Neutrophil (primary cell): ENCODE measurements at regions not wholly inside any gene's neighbourhood (a gene's known extent, or its start where the extent isn't known, plus 50 kb on each side); places are given as distances from the start of the nearest gene placed in this dataset.

ENCODE experiments used
- H3K27ac ChIP-seq: fragments of 200-600 bp; sonication (generic); 2 replicates; pipeline ENCODE4 v1.5.1; 2016; ENCODE audit warnings: mild to moderate bottlenecking, moderate library complexity
- H3K27me3 ChIP-seq: fragments of 200-600 bp; sonication (generic); 2 replicates; pipeline ENCODE4 v1.6.0; 2016; ENCODE audit warnings: mild to moderate bottlenecking
- H3K36me3 ChIP-seq: fragments of 200-600 bp; sonication (generic); 2 replicates; pipeline ENCODE4 v1.5.1; 2017
- H3K4me1 ChIP-seq, 2 experiments: fragments of 200-600 bp in 1 of 2; sonication (generic) in 1 of 2; 1 replicate in 1 of 2; 2 replicates in 1 of 2; pipeline versions ENCODE4 v1.5.1 to v1.6.1; 2013 to 2016; ENCODE audit warnings: low read depth in 1 of 2, low read length in 1 of 2, mild to moderate bottlenecking in 1 of 2, moderate library complexity in 1 of 2; ENCODE audit not compliant: control insufficient read depth in 1 of 2, insufficient read depth in 1 of 2
- H3K4me3 ChIP-seq, 2 experiments: fragments of 200-600 bp in 1 of 2; sonication (generic) in 1 of 2; 1 replicate in 1 of 2; 2 replicates in 1 of 2; pipeline ENCODE4 v1.5.1; 2013 to 2016; ENCODE audit warnings: low read depth in 1 of 2, low read length in 1 of 2, mild to moderate bottlenecking in 1 of 2, moderate library complexity in 1 of 2
- H3K9me3 ChIP-seq: fragments of 200-600 bp; sonication (generic); 2 replicates; pipeline ENCODE4 v1.5.1; 2016
- TF ChIP-seq, protein P1 (sequence below): fragments of 200-600 bp; sonication (generic); IDR thresholded peaks from 2 replicates; pipeline ENCODE4 v1.5.1; 2016; ENCODE audit warnings: antibody characterized with exemption

GRCh38 chr22:47549741-47550340 lies 787.4 kb downstream of the TBC1D22A start:
- Histone ChIP-seq H3K4me1 (no peaks in the 10 kb centered on the region), H3K36me3 (no peaks in the 10 kb centered on the region), H3K27me3 (no peaks in the 10 kb centered on the region), H3K9me3 (no peaks in the 10 kb centered on the region), H3K27ac (no peak overlapping the region), H3K4me3 (no peak overlapping the region)
- TF ChIP-seq, protein P1, sequence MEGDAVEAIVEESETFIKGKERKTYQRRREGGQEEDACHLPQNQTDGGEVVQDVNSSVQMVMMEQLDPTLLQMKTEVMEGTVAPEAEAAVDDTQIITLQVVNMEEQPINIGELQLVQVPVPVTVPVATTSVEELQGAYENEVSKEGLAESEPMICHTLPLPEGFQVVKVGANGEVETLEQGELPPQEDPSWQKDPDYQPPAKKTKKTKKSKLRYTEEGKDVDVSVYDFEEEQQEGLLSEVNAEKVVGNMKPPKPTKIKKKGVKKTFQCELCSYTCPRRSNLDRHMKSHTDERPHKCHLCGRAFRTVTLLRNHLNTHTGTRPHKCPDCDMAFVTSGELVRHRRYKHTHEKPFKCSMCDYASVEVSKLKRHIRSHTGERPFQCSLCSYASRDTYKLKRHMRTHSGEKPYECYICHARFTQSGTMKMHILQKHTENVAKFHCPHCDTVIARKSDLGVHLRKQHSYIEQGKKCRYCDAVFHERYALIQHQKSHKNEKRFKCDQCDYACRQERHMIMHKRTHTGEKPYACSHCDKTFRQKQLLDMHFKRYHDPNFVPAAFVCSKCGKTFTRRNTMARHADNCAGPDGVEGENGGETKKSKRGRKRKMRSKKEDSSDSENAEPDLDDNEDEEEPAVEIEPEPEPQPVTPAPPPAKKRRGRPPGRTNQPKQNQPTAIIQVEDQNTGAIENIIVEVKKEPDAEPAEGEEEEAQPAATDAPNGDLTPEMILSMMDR: no peak

DNA sequence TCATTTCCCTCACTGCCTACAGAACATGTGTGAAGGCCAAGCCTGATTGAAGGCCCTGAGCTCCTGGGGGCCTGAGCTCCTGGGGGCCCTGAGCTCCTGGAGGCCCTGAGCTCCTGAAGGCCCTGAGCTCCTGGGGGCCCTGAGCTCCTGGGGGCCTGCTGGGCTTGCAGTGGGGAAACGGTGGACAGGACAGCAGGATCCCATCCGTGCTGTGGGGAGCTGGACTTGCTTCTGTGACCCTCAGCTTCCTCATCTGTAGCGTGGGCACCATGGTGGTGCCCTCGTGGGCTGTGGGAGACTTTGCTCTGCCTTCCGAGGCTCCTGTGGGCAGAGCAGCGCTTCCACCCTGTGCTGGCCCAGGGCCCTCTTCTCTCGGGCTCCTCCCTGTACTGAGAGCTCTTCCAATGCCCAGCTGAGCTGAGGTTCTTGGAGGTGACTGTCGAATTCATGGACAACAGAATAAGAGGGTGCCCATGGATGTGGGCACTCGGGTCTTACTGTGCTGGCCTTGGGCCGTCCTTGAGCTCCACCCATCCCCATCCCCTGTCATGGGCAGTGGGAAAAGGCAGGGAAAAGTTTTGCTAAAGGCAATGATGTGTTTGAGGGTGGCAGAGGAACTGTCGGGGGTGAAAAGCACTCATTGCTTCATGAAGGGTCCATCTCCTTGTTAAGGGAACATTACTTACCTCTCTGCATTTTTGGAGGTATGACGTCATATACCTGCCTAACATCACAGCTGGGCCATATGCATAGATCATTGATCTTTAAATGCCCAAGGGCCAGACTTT lies 786.7 kb downstream of the TBC1D22A start:
- H3K36me3 ChIP-seq: no peaks in the 10 kb centered on the region
- TF ChIP-seq, protein P1: no peak
- H3K9me3 ChIP-seq: no peaks in the 10 kb centered on the region
- H3K4me3 ChIP-seq: no peak overlapping the region
- H3K27me3 ChIP-seq: no peaks in the 10 kb centered on the region
- H3K4me1 ChIP-seq: no peaks in the 10 kb centered on the region
- H3K27ac ChIP-seq: no peak overlapping the region

DNA sequence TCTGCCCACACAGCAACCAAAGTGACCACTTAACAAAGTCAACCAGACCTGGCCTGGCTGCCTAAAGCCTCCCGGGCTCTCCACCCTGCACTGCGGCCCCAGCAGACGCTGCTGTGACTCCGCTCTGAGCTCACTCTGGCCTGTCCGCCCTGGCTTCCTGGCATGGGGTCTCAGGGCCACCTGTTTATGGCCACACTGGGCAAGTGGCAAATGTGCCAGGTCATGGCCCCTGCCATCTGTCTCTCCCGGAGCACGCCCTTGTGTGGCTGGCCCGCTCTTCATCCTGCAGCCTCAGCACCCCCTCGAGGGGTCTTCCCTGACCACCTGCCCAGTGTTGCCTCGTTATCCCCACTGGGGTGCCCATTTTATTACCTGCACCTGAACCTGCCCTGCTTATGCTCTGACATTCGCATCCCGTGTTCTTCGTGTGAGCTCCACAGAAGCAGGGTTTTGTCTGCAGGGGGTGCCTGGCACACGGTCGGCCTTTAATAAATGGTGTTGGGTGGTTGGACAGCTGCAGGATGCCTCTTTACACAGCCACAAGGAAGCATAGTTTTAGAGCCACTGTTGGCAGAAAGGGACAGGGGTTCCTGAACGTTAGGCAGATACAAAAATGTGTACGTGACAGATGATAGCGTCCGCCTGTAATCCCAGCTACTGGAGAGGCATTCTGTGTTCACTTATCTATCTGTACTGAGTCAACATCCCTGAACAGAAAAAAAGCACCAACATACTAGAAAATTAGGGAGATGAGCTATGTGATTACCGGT lies 785.6 kb downstream of the TBC1D22A start:
- H3K27me3 ChIP-seq: no peaks in the 10 kb centered on the region
- H3K4me3 ChIP-seq: no peak overlapping the region
- no peaks in the 10 kb centered on the region for H3K4me1 ChIP-seq
- no peak overlapping the region for H3K27ac ChIP-seq
- TF ChIP-seq, protein P1: no peak
- H3K36me3 ChIP-seq: no peaks in the 10 kb centered on the region
- no peaks in the 10 kb centered on the region for H3K9me3 ChIP-seq

- Histone ChIP-seq H3K4me1 (no peaks in the 10 kb centered on the region), H3K36me3 (no peaks in the 10 kb centered on the region), H3K27me3 (no peaks in the 10 kb centered on the region), H3K9me3 (no peaks in the 10 kb centered on the region), H3K27ac (no peak overlapping the region), H3K4me3 (no peak overlapping the region)
- TF ChIP-seq, protein P1: no peak
Measured at GRCh38 chr22:47547239-47547661, 784.8 kb downstream of the TBC1D22A start.

DNA sequence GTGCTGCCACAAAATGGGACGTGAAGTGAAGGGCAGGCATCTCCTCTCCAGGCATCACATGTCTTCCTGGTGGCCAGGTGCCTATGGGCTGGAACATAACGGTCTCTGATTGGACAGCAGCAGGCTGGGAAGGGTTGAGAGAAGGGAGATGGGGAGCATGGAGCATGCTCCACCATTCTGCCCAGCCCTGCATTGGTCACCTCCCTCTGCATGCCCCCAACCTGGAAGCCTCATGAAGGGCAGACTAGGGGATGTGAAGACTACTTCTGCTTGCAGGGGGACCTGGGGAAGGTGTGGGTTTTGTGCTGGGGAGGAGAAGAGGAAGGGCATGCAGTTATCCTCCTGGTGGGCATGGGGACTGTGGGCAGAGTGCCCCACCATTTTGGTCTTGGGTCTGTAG lies 782.2 kb downstream of the TBC1D22A start:
- Histone ChIP-seq H3K9me3 (no peaks in the 10 kb centered on the region), H3K27me3 (no peaks in the 10 kb centered on the region), H3K27ac (no peak overlapping the region), H3K36me3 (no peaks in the 10 kb centered on the region), H3K4me3 (no peak overlapping the region), H3K4me1 (no peaks in the 10 kb centered on the region)
- TF ChIP-seq, protein P1: no peak
